ENCODE measurements at regions not wholly inside any gene's neighbourhood (a gene's known extent, or its start where the extent isn't known, plus 50 kb on each side); places are given as distances from the start of the nearest gene placed in this dataset.
"Not testable (repeated sequence)": the region's sequence is repeated elsewhere in the genome, so short reads cannot be mapped to it uniquely, and the experiment has no call there.

- TF ChIP-seq, protein P1, sequence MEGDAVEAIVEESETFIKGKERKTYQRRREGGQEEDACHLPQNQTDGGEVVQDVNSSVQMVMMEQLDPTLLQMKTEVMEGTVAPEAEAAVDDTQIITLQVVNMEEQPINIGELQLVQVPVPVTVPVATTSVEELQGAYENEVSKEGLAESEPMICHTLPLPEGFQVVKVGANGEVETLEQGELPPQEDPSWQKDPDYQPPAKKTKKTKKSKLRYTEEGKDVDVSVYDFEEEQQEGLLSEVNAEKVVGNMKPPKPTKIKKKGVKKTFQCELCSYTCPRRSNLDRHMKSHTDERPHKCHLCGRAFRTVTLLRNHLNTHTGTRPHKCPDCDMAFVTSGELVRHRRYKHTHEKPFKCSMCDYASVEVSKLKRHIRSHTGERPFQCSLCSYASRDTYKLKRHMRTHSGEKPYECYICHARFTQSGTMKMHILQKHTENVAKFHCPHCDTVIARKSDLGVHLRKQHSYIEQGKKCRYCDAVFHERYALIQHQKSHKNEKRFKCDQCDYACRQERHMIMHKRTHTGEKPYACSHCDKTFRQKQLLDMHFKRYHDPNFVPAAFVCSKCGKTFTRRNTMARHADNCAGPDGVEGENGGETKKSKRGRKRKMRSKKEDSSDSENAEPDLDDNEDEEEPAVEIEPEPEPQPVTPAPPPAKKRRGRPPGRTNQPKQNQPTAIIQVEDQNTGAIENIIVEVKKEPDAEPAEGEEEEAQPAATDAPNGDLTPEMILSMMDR (IDR thresholded peaks at IDR 0.05; ENCODE audit: low read depth, low read length, poor library complexity, severe bottlenecking), result not testable (repeated sequence)
- TF ChIP-seq EZH2phosphoT487 (IDR thresholded peaks at IDR 0.05; ENCODE audit: borderline replicate concordance, low read length), result not testable (repeated sequence)
Observed at GRCh38 chr20:29089409-29089808, 2168.1 kb upstream of the DEFB115 start.
